OCI-LY1 (cell line): ENCODE measurements at regions not wholly inside any gene's neighbourhood (a gene's known extent, or its start where the extent isn't known, plus 50 kb on each side); places are given as distances from the start of the nearest gene placed in this dataset.

Experiments used
- H2AFZ ChIP-seq: fragments of 200-600 bp; sonication (generic), shearing (Covaris generic); 2 replicates; pipeline ENCODE4 v1.6.0; 2014; ENCODE audit warnings: antibody characterized with exemption, mild to moderate bottlenecking, low read length
- H3F3A ChIP-seq: fragments of 200-600 bp; sonication (generic), shearing (Covaris generic); 2 replicates; pipeline ENCODE4 v1.6.0; 2014; ENCODE audit warnings: mild to moderate bottlenecking, antibody characterized with exemption, low read length, moderate library complexity; ENCODE audit not compliant: insufficient read depth
- H3K27ac ChIP-seq: fragments of 200-600 bp; sonication (generic); 2 replicates; pipeline ENCODE4 v1.5.1; 2014; ENCODE audit warnings: low read length, mixed run types, mild to moderate bottlenecking, low read depth; ENCODE audit not compliant: poor library complexity, severe bottlenecking
- H3K27me3 ChIP-seq: fragments of 200-600 bp; sonication (generic); 2 replicates; pipeline ENCODE4 v1.6.0; 2014; ENCODE audit warnings: antibody characterized with exemption, mild to moderate bottlenecking, low read length, moderate library complexity; ENCODE audit not compliant: insufficient read depth
- H3K36me3 ChIP-seq: fragments of 200-600 bp; sonication (generic); 2 replicates; pipeline ENCODE4 v1.6.1; 2014; ENCODE audit warnings: mild to moderate bottlenecking, antibody characterized with exemption, low read length, moderate library complexity, mixed read lengths; ENCODE audit not compliant: insufficient read depth
- H3K4me1 ChIP-seq: fragments of 200-600 bp; sonication (generic); 2 replicates; pipeline ENCODE4 v1.5.1; 2014; ENCODE audit warnings: mild to moderate bottlenecking, low read length, moderate library complexity; ENCODE audit not compliant: insufficient read depth, severe bottlenecking
- H3K4me2 ChIP-seq: fragments of 200-600 bp; sonication (generic), shearing (Covaris generic); 2 replicates; pipeline ENCODE4 v1.6.1; 2014; ENCODE audit warnings: low read length
- H3K4me3 ChIP-seq: fragments of 200-600 bp; sonication (generic); 2 replicates; pipeline ENCODE4 v1.5.1; 2014; ENCODE audit warnings: low read length, low read depth, mild to moderate bottlenecking, mixed read lengths; ENCODE audit not compliant: poor library complexity, severe bottlenecking
- H3K79me2 ChIP-seq: fragments of 200-600 bp; shearing (Covaris generic); 2 replicates; pipeline ENCODE4 v1.6.1; 2016; ENCODE audit warnings: mixed run types, low read length, mixed read lengths; ENCODE audit not compliant: insufficient read depth
- H3K9ac ChIP-seq: fragments of 200-600 bp; sonication (generic), shearing (Covaris generic); 2 replicates; pipeline ENCODE4 v1.6.1; 2014; ENCODE audit warnings: mild to moderate bottlenecking, low read length, mixed read lengths
- H3K9me2 ChIP-seq: fragments of 200-600 bp; sonication (generic), shearing (Covaris generic); 2 replicates; pipeline ENCODE4 v1.6.1; 2014; ENCODE audit warnings: low read depth, mild to moderate bottlenecking, low read length, mixed read lengths
- H3K9me3 ChIP-seq: fragments of 200-600 bp; shearing (Covaris generic); 2 replicates; pipeline ENCODE4 v1.6.1; 2014; ENCODE audit warnings: low read length, mixed read lengths
- H4K20me1 ChIP-seq: fragments of 200-600 bp; sonication (generic), shearing (Covaris generic); 2 replicates; pipeline ENCODE4 v1.6.0; 2016; ENCODE audit warnings: mild to moderate bottlenecking, low read length; ENCODE audit not compliant: insufficient read depth
- CTCF ChIP-seq: fragments of 200-600 bp; sonication (generic), shearing (Covaris generic); IDR thresholded peaks from 2 replicates; pipeline ENCODE4 v1.5.1; 2017; ENCODE audit warnings: mild to moderate bottlenecking, antibody characterized with exemption, low read length, moderate library complexity, mixed read lengths
- EZH2 ChIP-seq: fragments of 200-600 bp; sonication (generic), shearing (Covaris generic); IDR thresholded peaks from 2 replicates; pipeline ENCODE4 v1.8.0; 2017; ENCODE audit warnings: borderline replicate concordance, mixed run types, mild to moderate bottlenecking, antibody characterized with exemption, low read length, moderate library complexity, mixed read lengths

- no peak overlapping the region for H3K4me2 ChIP-seq
- H3K4me1 ChIP-seq: no peaks in the 10 kb centered on the region
- no peak overlapping the region for H3K4me3 ChIP-seq
- H2AFZ ChIP-seq: no peak overlapping the region
- H3F3A ChIP-seq: no peaks in the 10 kb centered on the region
- TF ChIP-seq CTCF (no peak), EZH2 (no peak)
- H3K9me2 ChIP-seq: no peaks in the 10 kb centered on the region
- no peak overlapping the region for H3K9ac ChIP-seq
- H3K27ac ChIP-seq: no peak overlapping the region
- H3K79me2 ChIP-seq: no peaks in the 10 kb centered on the region
- H3K36me3 ChIP-seq: no peaks in the 10 kb centered on the region
- H4K20me1 ChIP-seq: no peaks in the 10 kb centered on the region
- H3K9me3 ChIP-seq: no peaks in the 10 kb centered on the region
- no peaks in the 10 kb centered on the region for H3K27me3 ChIP-seq
These were observed 212.5 kb upstream of the HDAC9 start for GRCh38 chr7:18283045-18283444.

- H2AFZ ChIP-seq: no peak overlapping the region
- no peaks in the 10 kb centered on the region for H3K27me3 ChIP-seq
- no peaks in the 10 kb centered on the region for H3K4me1 ChIP-seq
- no peaks in the 10 kb centered on the region for H3K9me2 ChIP-seq
- no peak overlapping the region for H3K27ac ChIP-seq
- no peaks in the 10 kb centered on the region for H3K9me3 ChIP-seq
- no peaks in the 10 kb centered on the region for H3F3A ChIP-seq
- no peaks in the 10 kb centered on the region for H3K79me2 ChIP-seq
- H3K36me3 ChIP-seq: no peaks in the 10 kb centered on the region
- H3K4me2 ChIP-seq: no peak overlapping the region
- H3K9ac ChIP-seq: no peak overlapping the region
- no peaks in the 10 kb centered on the region for H4K20me1 ChIP-seq
- TF ChIP-seq CTCF: no peak
- TF ChIP-seq EZH2: no peak
- no peak overlapping the region for H3K4me3 ChIP-seq
These were observed 208.1 kb upstream of the HDAC9 start for GRCh38 chr7:18287482-18287881.

- Histone ChIP-seq H3K4me1 (no peaks in the 10 kb centered on the region), H3K4me3 (no peak overlapping the region), H3K9me3 (no peaks in the 10 kb centered on the region), H3K4me2 (no peak overlapping the region), H3K9ac (no peak overlapping the region), H3F3A (no peaks in the 10 kb centered on the region), H3K36me3 (no peaks in the 10 kb centered on the region), H2AFZ (no peak overlapping the region), H3K9me2 (no peaks in the 10 kb centered on the region), H3K79me2 (no peaks in the 10 kb centered on the region), H3K27me3 (no peaks in the 10 kb centered on the region), H4K20me1 (no peaks in the 10 kb centered on the region), H3K27ac (no peak overlapping the region)
- no peak for TF ChIP-seq EZH2
- TF ChIP-seq CTCF: no peak
These were observed 207.1 kb upstream of the HDAC9 start for GRCh38 chr7:18288322-18289037.
